Stomach (tissue), 8 donors: ENCODE measurements at regions not wholly inside any gene's neighbourhood (a gene's known extent, or its start where the extent isn't known, plus 50 kb on each side); places are given as distances from the start of the nearest gene placed in this dataset.

Experiments used
- DNase-seq, 2 donors: peaks; one replicate each; pipeline versions ENCODE4 v3.0.0 to v3.0.0-alpha.2; 2013 to 2019
- H3K27ac ChIP-seq, 5 donors: fragments of 200-600 bp in 4 of 5; sonication (generic) in 4 of 5; one replicate each; pipeline ENCODE4 v1.5.1; 2013 to 2019; ENCODE audit warnings: mild to moderate bottlenecking in 1 of 5, moderate library complexity in 1 of 5
- H3K27me3 ChIP-seq, 3 donors: fragments of 200-600 bp; sonication (generic); one replicate each; pipeline ENCODE4 v1.5.1; 2017 to 2019; ENCODE audit warnings: mixed run types in 1 of 3
- H3K36me3 ChIP-seq, 4 donors: fragments of 200-600 bp; sonication (generic); 1 replicate in 3 of 4; 2 replicates in 1 of 4; pipeline ENCODE4 v1.5.1; 2016 to 2019
- H3K4me1 ChIP-seq, 4 donors: fragments of 200-600 bp; sonication (generic); one replicate each; pipeline ENCODE4 v1.5.1; 2016 to 2019
- H3K4me3 ChIP-seq, 4 donors: fragments of 200-600 bp; sonication (generic) in 3 of 4; one replicate each; pipeline ENCODE4 v1.5.1; 2016 to 2019; ENCODE audit warnings: mild to moderate bottlenecking in 1 of 4
- H3K9me3 ChIP-seq, 4 donors: fragments of 200-600 bp; sonication (generic); one replicate each; pipeline ENCODE4 v1.5.1; 2016 to 2019
- CTCF ChIP-seq, 7 experiments: fragments of 450-650 bp in 4 of 7; fragments of 200-600 bp in 3 of 7; sonication (generic) in 3 of 7; IDR thresholded peaks; one replicate each; pipeline ENCODE4 v1.5.1; 2016 to 2019; ENCODE audit warnings: antibody characterized with exemption in 7 of 7, control low read depth in 2 of 7, mild to moderate bottlenecking in 1 of 7
- EP300 ChIP-seq: sonication (generic); formaldehyde crosslinking; IDR thresholded peaks from one replicate; pipeline ENCODE4 v1.6.1; 2017; ENCODE audit warnings: antibody characterized with exemption
- POLR2A ChIP-seq, 4 donors: fragments of 450-650 bp; IDR thresholded peaks; one replicate each; pipeline ENCODE4 v1.6.1; 2016; ENCODE audit warnings: antibody characterized with exemption in 4 of 4, control low read depth in 2 of 4, mild to moderate bottlenecking in 1 of 4, moderate library complexity in 1 of 4
- POLR2AphosphoS5 ChIP-seq, 3 donors: sonication (generic); formaldehyde crosslinking; IDR thresholded peaks; one replicate each; pipeline ENCODE4 v1.6.1; 2016; ENCODE audit warnings: antibody characterized with exemption in 3 of 3
- WGBS, 5 donors: extraction: QIAGEN DNeasy Blood & Tissue Kit in 3 of 5; methylation state at CpG; one replicate each; pipeline versions ENCODE4 v1.1.5 to v1.1.7; 2013 to 2018; 5-methylcytosine and 5-hydroxymethylcytosine counted together
- intact Hi-C: fragments of 100-400 bp; cut with DNase I; formaldehyde crosslinking; loops from one replicate; pipeline ENCODE4 v1.15.1; 2023; ENCODE audit warnings: low total_unique reads
- donor health status: healthy with polysubstance abuse.
- donor health status: Bipolar disorder and iron deficiency.
- donor health status: healthy.

DNA sequence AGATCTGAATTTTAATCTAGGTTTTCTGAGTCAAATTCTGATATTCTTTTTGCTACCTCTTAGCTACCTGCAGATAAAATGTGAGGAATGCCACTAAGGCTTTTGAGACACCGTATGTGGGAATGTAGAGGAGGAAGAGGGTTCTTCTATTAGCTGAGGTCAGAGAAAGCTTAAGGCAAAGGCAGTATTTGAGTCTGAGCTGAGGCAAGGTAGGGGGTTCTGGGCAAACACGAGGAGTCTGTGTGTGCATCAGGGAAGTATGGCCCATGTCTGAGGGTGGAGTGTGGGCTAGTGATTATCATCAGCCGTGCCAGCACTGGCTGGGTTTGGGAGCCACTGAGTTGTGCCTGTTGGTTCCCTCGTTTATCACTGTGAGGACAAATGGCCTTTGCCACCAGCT lies 181.1 kb downstream of the SOX2 start:
- Histone ChIP-seq H3K4me1 (no peaks in the 10 kb centered on the region), H3K9me3 (no peaks in the 10 kb centered on the region), H3K27ac (no peak overlapping the region), H3K27me3 (no peaks in the 10 kb centered on the region), H3K36me3 (no peaks in the 10 kb centered on the region), H3K4me3 (no peak overlapping the region)
- intact Hi-C loops, result no loop called here
- 44 to 61% (median 53%) methylated on average over 4 of the region's 4 CpGs for WGBS, 5 donors
- no peak for TF ChIP-seq EP300
- TF ChIP-seq POLR2A (IDR thresholded peaks at IDR 0.05), result no peak
- DNase-seq, result no peak

DNA sequence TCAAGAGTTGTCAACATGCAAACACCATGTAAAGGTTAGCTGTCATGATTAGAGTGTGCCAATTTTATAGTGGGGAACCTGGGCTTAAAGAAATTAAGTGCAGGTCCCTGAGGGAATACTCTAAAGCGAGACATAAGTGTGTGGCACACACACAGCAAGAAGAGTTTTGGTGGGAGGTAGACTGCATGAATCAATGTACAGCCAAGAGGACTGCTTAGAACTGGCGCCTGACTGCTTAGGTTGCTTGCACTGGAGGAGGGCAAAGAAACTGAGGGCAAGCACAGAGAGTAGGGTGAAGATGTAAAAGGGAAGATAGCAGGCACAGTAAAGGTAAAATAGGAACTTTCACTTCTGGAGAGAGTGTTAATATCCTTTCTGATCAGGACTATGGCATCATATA lies 184.9 kb downstream of the SOX2 start:
- Histone ChIP-seq H3K4me1 (no peaks in the 10 kb centered on the region), H3K27ac (no peak overlapping the region), H3K9me3 (no peaks in the 10 kb centered on the region), H3K27me3 (no peaks in the 10 kb centered on the region), H3K4me3 (no peak overlapping the region), H3K36me3 (no peaks in the 10 kb centered on the region)
- intact Hi-C loops, result no loop called here
- 74 to 96% (median 90%) methylated on average over 2 of the region's 2 CpGs for WGBS, 5 donors
- no peak for TF ChIP-seq POLR2A (IDR thresholded peaks at IDR 0.05)
- no peak for TF ChIP-seq EP300
- no peak for TF ChIP-seq POLR2AphosphoS5 (IDR thresholded peaks at IDR 0.05)
- no peak for TF ChIP-seq CTCF (IDR thresholded peaks at IDR 0.05)
- no peak for DNase-seq

DNA sequence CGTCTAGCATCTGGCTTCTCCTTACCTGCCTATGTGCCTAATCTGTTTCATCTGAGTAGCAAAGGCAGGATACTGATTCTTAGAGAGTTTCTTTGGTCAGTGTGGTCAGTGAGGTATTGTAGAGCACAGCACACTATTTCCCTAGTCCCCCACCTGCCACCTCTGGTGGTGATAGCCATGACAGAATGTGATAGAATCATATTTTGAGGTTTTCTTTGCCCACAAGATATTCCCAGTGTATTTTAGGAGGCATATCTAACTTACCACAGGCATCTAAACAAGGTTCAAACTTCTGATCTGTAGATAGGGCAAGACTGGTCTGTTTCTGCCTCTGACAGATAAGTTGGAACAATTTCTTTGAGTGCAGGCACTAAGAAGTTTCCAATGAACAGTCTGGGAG lies 188.0 kb downstream of the SOX2 start:
- Histone ChIP-seq H3K9me3 (no peaks in the 10 kb centered on the region), H3K4me1 (no peaks in the 10 kb centered on the region), H3K4me3 (no peak overlapping the region), H3K27me3 (no peaks in the 10 kb centered on the region), H3K27ac (no peak overlapping the region), H3K36me3 (no peaks in the 10 kb centered on the region)
- DNase-seq, result no peak
- intact Hi-C loops, result no loop called here
- TF ChIP-seq CTCF (IDR thresholded peaks at IDR 0.05) (no peak), POLR2A (IDR thresholded peaks at IDR 0.05) (no peak), POLR2AphosphoS5 (IDR thresholded peaks at IDR 0.05) (no peak), EP300 (no peak)
- WGBS, 5 donors, result 60 to 83% (median 74%) methylated on average over 1 of the region's 1 CpG

DNA sequence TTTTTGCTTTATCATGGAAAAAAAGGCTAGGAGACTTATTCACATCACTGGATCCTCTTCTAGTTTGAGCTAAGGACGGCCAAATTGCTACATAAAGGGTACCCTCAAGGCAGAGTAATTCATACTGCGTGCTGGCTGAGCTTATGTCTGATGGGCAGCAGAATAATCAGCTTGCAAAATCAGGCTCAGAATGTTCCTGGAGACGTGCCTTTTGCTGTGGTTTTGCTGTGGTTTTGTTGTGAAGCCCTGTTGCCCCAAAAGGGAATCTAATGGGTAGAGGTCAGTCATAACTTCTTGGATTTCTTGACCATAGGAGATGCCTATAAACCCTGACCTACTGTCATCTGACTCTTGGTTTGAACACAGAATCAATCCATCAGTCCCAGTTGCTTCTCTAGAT lies 189.9 kb downstream of the SOX2 start:
- TF ChIP-seq CTCF (IDR thresholded peaks at IDR 0.05), result no peak
- no peak for TF ChIP-seq POLR2AphosphoS5 (IDR thresholded peaks at IDR 0.05)
- TF ChIP-seq POLR2A (IDR thresholded peaks at IDR 0.05), result no peak
- no peak for TF ChIP-seq EP300
- WGBS, 5 donors, result 69 to 80% (median 78%) methylated on average over 3 of the region's 3 CpGs
- intact Hi-C loops, result no loop called here

GRCh38 chr3:181906338-181906737 lies 194.6 kb downstream of the SOX2 start:
- Histone ChIP-seq H3K9me3 (no peaks in the 10 kb centered on the region), H3K27ac (no peak overlapping the region), H3K4me1 (no peaks in the 10 kb centered on the region), H3K27me3 (no peaks in the 10 kb centered on the region), H3K36me3 (no peaks in the 10 kb centered on the region), H3K4me3 (no peak overlapping the region)
- intact Hi-C loops, result no loop called here
- TF ChIP-seq POLR2AphosphoS5 (IDR thresholded peaks at IDR 0.05) (no peak), CTCF (IDR thresholded peaks at IDR 0.05) (no peak), POLR2A (IDR thresholded peaks at IDR 0.05) (no peak), EP300 (no peak)
- no peak for DNase-seq
- WGBS, 5 donors, result 53 to 65% (median 60%) methylated on average over 3 of the region's 3 CpGs

More for the DNA sequence above, 189.9 kb downstream of the SOX2 start:
- DNase-seq, result no peak
- H3K27ac ChIP-seq, result no peak overlapping the region
- no peaks in the 10 kb centered on the region for H3K27me3 ChIP-seq
- H3K4me3 ChIP-seq, result no peak overlapping the region
- no peaks in the 10 kb centered on the region for H3K4me1 ChIP-seq
- no peaks in the 10 kb centered on the region for H3K9me3 ChIP-seq
- H3K36me3 ChIP-seq, result no peaks in the 10 kb centered on the region
